ENCODE measurements at regions not wholly inside any gene's neighbourhood (a gene's known extent, or its start where the extent isn't known, plus 50 kb on each side); places are given as distances from the start of the nearest gene placed in this dataset.

GRCh38 chr15:25230442-25230841 is 208.4 kb downstream of the UBE3A start:
- Mint-ChIP-seq H3K27me3 (no peaks in the 10 kb centered on the region), H3K27ac (no peak overlapping the region), H3K9me3 (ENCODE audit: low read depth) (peaks cover 11% of the 10 kb centered on the region), H3K36me3 (no peaks in the 10 kb centered on the region), H3K4me1 (no peaks in the 10 kb centered on the region), H3K4me3 (no peak overlapping the region)
- CTCF ChIA-PET, result no interaction called here
- DNase-seq (no peak), ATAC-seq (no peak)

- H3K9me3 Mint-ChIP-seq (ENCODE audit: low read depth), result peaks cover 17% of the 10 kb centered on the region
- no peak overlapping the region for H3K4me3 Mint-ChIP-seq
- H3K4me1 Mint-ChIP-seq, result no peaks in the 10 kb centered on the region
- no peaks in the 10 kb centered on the region for H3K27me3 Mint-ChIP-seq
- ATAC-seq (no peak), DNase-seq (no peak)
- H3K36me3 Mint-ChIP-seq, result no peaks in the 10 kb centered on the region
- CTCF ChIA-PET, result no interaction called here
- no peak overlapping the region for H3K27ac Mint-ChIP-seq
Observed at GRCh38 chr15:25233766-25234350, 205.0 kb downstream of the UBE3A start.

- CTCF ChIA-PET, result no interaction called here
- ATAC-seq (no peak), DNase-seq (no peak)
- Mint-ChIP-seq H3K36me3 (no peaks in the 10 kb centered on the region), H3K27me3 (no peaks in the 10 kb centered on the region), H3K4me1 (no peaks in the 10 kb centered on the region), H3K27ac (no peak overlapping the region), H3K4me3 (no peak overlapping the region), H3K9me3 (ENCODE audit: low read depth) (peaks cover 15% of the 10 kb centered on the region)
Observed at GRCh38 chr15:25234831-25235230, 204.0 kb downstream of the UBE3A start.

GRCh38 chr15:25235391-25235790 is 203.4 kb downstream of the UBE3A start:
- Mint-ChIP-seq H3K4me1 (no peaks in the 10 kb centered on the region), H3K27ac (no peak overlapping the region), H3K27me3 (no peaks in the 10 kb centered on the region), H3K9me3 (ENCODE audit: low read depth) (peaks cover 10% of the 10 kb centered on the region), H3K36me3 (no peaks in the 10 kb centered on the region), H3K4me3 (no peak overlapping the region)
- CTCF ChIA-PET, result no interaction called here
- ATAC-seq (no peak), DNase-seq (no peak)

GRCh38 chr15:25236143-25236860 is 202.5 kb downstream of the UBE3A start:
- no peak for DNase-seq
- CTCF ChIA-PET, result no interaction called here
- H3K27ac Mint-ChIP-seq, result no peak overlapping the region
- H3K9me3 Mint-ChIP-seq (ENCODE audit: low read depth), result peaks cover 10% of the 10 kb centered on the region
- ATAC-seq, result no peak
- H3K4me3 Mint-ChIP-seq, result no peak overlapping the region
- H3K36me3 Mint-ChIP-seq, result no peaks in the 10 kb centered on the region
- no peaks in the 10 kb centered on the region for H3K27me3 Mint-ChIP-seq
- no peaks in the 10 kb centered on the region for H3K4me1 Mint-ChIP-seq

- Mint-ChIP-seq H3K4me1 (no peaks in the 10 kb centered on the region), H3K27me3 (no peaks in the 10 kb centered on the region), H3K36me3 (no peaks in the 10 kb centered on the region), H3K9me3 (ENCODE audit: low read depth) (peaks cover 10% of the 10 kb centered on the region), H3K4me3 (no peak overlapping the region), H3K27ac (no peak overlapping the region)
- CTCF ChIA-PET, result no interaction called here
- ATAC-seq, result no peak
- DNase-seq, result no peak
Observed at GRCh38 chr15:25236861-25237155, 202.0 kb downstream of the UBE3A start.

GRCh38 chr15:25237291-25237978 is 201.4 kb downstream of the UBE3A start:
- Mint-ChIP-seq H3K36me3 (no peaks in the 10 kb centered on the region), H3K4me1 (no peaks in the 10 kb centered on the region), H3K27ac (no peak overlapping the region), H3K27me3 (no peaks in the 10 kb centered on the region), H3K4me3 (no peak overlapping the region), H3K9me3 (ENCODE audit: low read depth) (peaks cover 10% of the 10 kb centered on the region)
- no peak for ATAC-seq
- no peak for DNase-seq
- CTCF ChIA-PET, result no interaction called here

GRCh38 chr15:25238126-25238525 is 200.7 kb downstream of the UBE3A start:
- H3K4me3 Mint-ChIP-seq, result no peak overlapping the region
- no peak for ATAC-seq
- H3K9me3 Mint-ChIP-seq (ENCODE audit: low read depth), result peaks cover 10% of the 10 kb centered on the region
- H3K27ac Mint-ChIP-seq, result no peak overlapping the region
- CTCF ChIA-PET, result no interaction called here
- H3K27me3 Mint-ChIP-seq, result no peaks in the 10 kb centered on the region
- H3K4me1 Mint-ChIP-seq, result no peaks in the 10 kb centered on the region
- DNase-seq, result no peak
- H3K36me3 Mint-ChIP-seq, result no peaks in the 10 kb centered on the region

- no peak overlapping the region for H3K4me3 Mint-ChIP-seq
Observed at GRCh38 chr15:25238716-25239470, 199.9 kb downstream of the UBE3A start.

GRCh38 chr15:25239471-25240345 is 199.1 kb downstream of the UBE3A start:
- H3K4me1 Mint-ChIP-seq, result no peaks in the 10 kb centered on the region
- H3K36me3 Mint-ChIP-seq, result no peaks in the 10 kb centered on the region
- no peaks in the 10 kb centered on the region for H3K27me3 Mint-ChIP-seq
- H3K4me3 Mint-ChIP-seq, result no peak overlapping the region
- ATAC-seq (no peak), DNase-seq (no peak)
- H3K9me3 Mint-ChIP-seq (ENCODE audit: low read depth), result peaks cover 7% of the 10 kb centered on the region
- no peak overlapping the region for H3K27ac Mint-ChIP-seq
- CTCF ChIA-PET, result no interaction called here

More at GRCh38 chr15:25238716-25239470, 199.9 kb downstream of the UBE3A start:
- Mint-ChIP-seq H3K4me1 (no peaks in the 10 kb centered on the region), H3K9me3 (ENCODE audit: low read depth) (peaks cover 9% of the 10 kb centered on the region), H3K36me3 (no peaks in the 10 kb centered on the region), H3K27ac (no peak overlapping the region), H3K27me3 (no peaks in the 10 kb centered on the region)
- CTCF ChIA-PET, result no interaction called here
- DNase-seq (no peak), ATAC-seq (no peak)

- no peak for DNase-seq
- no peak overlapping the region for H3K27ac Mint-ChIP-seq
- H3K4me1 Mint-ChIP-seq, result no peaks in the 10 kb centered on the region
- no peaks in the 10 kb centered on the region for H3K36me3 Mint-ChIP-seq
- no peaks in the 10 kb centered on the region for H3K27me3 Mint-ChIP-seq
- ATAC-seq, result no peak
- CTCF ChIA-PET, result no interaction called here
- no peak overlapping the region for H3K4me3 Mint-ChIP-seq
- peaks cover 9% of the 10 kb centered on the region for H3K9me3 Mint-ChIP-seq (ENCODE audit: low read depth)
Observed at GRCh38 chr15:25240461-25241021, 198.3 kb downstream of the UBE3A start.

- no peak overlapping the region for H3K4me3 Mint-ChIP-seq
- DNase-seq, result no peak
- no peaks in the 10 kb centered on the region for H3K27me3 Mint-ChIP-seq
- CTCF ChIA-PET, result no interaction called here
- no peak for ATAC-seq
- H3K27ac Mint-ChIP-seq, result no peak overlapping the region
- peaks cover 5% of the 10 kb centered on the region for H3K9me3 Mint-ChIP-seq (ENCODE audit: low read depth)
- H3K4me1 Mint-ChIP-seq, result no peaks in the 10 kb centered on the region
- no peaks in the 10 kb centered on the region for H3K36me3 Mint-ChIP-seq
Observed at GRCh38 chr15:25241241-25241801, 197.5 kb downstream of the UBE3A start.

Data from activated CD8-positive, alpha-beta memory T cell treated with anti-CD3 and anti-CD28 coated beads, Interleukin-2, amount 10 ng/mL, durations not matched to agents 7 days and 5 days (primary cell).